D341Med (cell line): ENCODE measurements at regions not wholly inside any gene's neighbourhood (a gene's known extent, or its start where the extent isn't known, plus 50 kb on each side); places are given as distances from the start of the nearest gene placed in this dataset.
"Not testable (repeated sequence)": the region's sequence is repeated elsewhere in the genome, so short reads cannot be mapped to it uniquely, and the experiment has no call there.

Experiments
- DNase-seq: peaks from one replicate; pipeline ENCODE4 v3.0.0; 2012; ENCODE audit warnings: low spot score

- no peak for DNase-seq
These were observed 1202.3 kb downstream of the GALC start for GRCh38 chr14:86790408-86791364.

DNA sequence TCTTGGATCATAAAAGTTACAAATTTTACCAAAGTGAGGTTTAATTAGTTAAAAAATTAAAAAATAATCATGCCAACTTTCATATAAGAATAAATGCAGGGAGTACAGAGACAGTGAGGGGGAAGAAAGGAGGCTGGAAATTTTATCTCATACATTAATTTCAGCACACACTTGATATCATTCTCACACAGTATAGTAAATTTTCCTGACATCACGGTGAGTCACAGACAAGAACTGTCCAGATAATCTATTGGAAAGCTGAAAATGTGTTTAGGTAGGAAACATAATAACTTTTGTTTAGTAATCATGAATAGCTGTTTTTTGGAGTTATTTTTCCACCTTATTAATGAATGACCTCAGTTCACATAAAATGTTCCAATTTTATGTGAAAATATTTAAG, 1204.8 kb downstream of the GALC start:
- no peak for DNase-seq

DNA sequence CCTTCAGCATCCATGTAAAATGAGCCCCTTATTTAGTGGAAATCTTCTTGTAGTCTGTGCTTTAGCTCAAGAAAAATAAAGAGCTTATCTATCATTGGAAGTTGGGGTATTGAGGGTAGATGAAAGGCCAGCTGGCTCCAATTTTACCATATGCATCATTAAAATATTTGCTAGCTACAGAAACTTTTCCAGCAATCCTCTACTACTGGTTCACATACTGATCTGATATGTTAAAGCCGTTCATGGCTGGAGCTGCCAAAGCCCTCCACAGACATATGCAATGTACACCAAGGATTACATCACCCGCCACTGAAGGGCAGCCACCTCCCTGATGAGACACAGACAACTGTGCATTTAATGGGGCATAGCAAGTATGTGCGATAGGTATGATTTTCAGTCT, 1205.3 kb downstream of the GALC start:
- DNase-seq, result peak; percentile 32

DNA sequence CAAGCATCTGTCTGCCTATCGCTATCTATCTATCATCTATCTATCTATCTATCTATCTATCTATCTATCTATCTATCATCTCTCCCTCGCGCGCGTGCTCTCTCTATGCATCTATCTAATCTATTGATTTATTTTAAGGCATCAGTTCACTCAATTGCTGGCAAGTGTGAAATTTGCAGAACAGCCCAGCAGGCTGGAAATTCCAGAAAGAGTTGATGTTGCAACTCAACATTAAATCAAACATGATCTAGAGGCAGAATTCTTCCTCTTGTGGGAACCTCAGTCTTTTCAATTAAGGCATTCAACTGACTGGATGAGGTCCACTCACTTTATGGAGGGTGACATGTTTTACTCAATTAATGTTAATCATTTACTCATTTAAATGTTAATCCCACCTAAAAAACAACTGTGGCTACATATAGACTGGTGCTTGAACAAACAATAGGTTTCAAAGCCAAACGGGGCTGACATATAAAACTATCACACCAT, 1210.8 kb downstream of the GALC start:
- no peak for DNase-seq

- no peak for DNase-seq
These were observed 1212.0 kb downstream of the GALC start for GRCh38 chr14:86780876-86781510.

DNA sequence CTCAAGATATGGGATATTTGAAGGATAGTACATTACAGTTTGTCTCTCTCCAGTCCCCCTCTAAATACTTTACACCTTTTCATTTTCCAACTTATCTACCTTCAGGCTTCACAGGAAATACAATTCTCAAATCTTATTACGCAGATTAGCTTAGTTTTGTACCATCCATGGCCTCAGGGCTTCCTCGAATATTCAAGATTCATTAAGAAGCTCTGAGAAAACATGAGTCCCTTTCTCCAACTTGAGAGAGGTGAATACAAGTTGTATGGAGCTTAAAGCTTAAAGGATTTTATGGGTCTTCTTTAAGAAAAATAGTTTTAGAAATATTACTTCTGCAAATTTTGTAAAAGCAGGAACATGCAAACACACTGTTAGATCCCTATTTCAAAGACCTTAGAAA, 1212.5 kb downstream of the GALC start:
- no peak for DNase-seq

- DNase-seq, result no peak
These were observed 1213.6 kb downstream of the GALC start for GRCh38 chr14:86779416-86779815.

- no peak for DNase-seq
These were observed 1214.9 kb downstream of the GALC start for GRCh38 chr14:86777963-86778602.

DNA sequence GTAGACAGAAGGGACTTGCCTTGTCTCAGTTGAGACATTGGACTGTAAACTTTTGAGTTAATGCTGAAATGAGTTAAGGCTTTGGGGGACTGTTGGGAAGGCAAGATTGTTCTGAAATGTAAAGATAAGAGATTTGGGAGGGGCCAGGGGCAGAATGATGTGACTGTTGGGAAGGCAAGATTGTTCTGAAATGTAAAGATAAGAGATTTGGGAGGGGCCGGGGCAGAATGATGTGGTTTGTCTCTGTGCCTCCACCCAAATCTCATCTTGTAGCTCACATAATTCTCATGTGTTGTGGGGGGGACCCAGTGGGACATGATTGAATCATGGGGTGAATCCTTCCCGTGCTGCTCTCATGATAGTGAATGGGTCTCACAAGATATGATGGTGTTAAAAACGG, 1217.1 kb downstream of the GALC start:
- DNase-seq, result not testable (repeated sequence)

GRCh38 chr14:86774916-86775315, 1218.1 kb downstream of the GALC start:
- no peak for DNase-seq

DNA sequence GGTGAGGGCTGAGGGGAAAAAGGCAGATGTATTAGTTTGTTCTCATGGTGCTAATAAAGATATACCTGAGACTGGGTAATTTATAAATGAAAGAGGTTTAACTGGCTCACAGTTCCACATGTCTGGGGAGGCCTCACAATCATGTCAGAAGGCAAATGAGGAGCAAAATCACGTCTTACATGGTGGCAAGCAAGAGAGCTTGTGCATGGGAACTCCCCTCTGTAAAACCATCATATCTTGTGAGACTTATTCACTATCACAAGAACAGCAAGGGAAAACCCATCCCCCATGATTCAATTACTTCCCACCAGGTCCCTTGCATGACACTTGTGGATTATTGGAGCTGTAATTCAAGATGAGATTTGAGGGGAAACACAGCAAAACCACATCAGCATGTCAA, 1220.9 kb downstream of the GALC start:
- DNase-seq, result no peak

- no peak for DNase-seq
These were observed 1222.8 kb downstream of the GALC start for GRCh38 chr14:86770186-86770585.

DNA sequence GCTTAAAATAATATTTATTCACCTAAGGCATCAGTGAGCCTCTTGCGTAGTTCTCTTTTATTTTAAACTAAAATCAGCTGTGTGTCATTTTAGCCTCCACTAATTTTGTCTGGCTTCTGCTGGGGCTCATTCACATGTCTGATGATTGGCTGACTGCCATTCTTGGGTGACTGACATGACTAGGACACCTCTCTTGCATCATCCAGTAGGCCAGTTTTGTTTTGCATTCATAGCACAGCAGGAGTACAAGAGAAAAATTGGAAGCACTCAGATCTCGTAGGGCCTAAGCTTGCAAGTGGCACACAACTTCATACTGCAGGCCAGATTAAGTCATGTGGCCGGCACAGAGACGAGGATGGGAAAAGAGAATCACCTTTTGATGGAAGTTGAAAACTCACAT, 1226.5 kb downstream of the GALC start:
- no peak for DNase-seq

DNA sequence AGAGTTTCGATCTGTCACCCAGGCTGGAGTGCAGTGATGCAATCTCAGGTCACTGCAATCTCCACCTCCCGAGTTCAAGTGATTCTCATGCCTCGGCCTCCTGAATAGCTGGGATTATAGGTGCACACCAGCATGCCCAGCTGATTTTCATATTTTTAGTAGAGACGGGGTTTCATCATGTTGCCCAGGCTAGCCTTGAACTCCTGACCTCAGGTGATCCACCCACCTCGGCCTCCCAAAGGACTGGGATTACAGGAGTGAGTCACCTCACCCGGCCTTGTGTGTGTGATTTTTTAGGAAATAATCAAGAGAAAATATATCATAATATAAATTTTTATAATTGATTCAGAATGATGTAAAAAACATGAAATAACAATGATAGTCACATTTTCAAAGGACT, 1231.4 kb downstream of the GALC start:
- no peak for DNase-seq

DNA sequence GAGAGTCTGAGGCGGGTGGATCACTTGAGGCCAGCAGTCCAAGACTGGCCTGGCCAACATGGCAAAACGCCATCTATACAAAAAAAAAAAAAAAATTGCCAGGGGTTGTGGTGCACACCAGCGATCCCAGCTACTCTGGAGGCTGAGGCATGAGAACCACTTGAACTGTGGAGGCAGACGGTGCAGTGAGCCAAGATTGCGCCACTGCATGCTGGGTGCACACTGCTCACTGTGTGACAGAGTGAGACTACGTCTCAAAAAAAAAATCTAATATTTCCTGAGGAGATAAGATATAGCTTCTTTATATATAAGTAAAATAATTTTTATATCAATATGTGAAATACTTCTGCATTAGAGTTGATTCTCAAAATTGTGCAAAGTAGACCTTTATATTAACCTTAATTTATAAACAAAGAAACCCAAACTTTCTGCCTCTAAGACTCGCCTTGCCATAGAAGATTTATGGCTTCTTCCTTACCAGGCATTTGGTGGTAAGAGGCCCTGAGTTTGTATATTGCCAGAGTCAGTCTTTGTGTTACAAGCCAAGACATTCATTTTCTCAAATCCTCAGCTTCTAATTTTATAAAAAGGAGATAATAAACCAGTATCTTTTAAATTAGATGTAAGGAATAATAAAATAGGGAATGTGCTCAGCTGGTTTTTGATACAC, 1226.7 kb downstream of the FLRT2 start:
- no peak for DNase-seq

DNA sequence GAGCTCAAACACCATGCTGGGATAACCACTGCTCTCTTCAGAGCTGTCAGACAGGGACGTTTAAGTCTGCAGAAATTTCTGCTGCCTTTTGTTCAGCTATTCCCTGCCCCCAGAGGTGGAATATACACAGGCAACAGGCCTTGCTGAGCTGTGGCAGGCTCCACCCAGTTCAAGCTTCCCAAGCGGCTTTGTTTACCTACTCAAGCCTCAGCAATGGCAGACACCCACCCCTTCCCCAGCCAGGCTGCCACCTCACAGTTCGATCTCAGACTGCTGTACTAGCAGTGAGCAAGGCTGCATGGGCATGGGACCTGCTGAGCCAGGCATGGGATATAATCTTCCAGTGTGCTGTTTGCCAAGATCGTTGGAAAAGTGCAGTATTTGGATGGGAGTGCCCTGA, 1220.5 kb downstream of the FLRT2 start:
- DNase-seq, result not testable (repeated sequence)

DNA sequence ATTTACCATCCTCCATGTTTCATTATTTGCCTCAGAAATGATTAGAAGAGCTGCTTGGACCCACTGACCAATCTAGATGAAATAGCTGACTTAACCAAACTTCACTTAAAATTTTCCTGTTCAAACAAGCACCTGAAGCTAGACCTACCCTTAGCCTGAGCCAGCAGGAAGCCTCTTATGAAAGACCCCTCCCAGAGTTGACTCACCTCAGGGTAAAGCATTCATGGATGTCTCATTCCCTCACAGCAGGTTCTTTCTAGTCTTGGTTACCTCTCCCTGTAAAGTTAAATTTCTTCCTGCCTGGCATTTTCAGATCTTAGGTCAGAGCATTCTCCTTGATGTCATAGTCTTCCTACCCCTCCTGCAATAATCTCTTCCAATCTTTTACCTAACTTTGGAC, 1209.8 kb downstream of the FLRT2 start:
- no peak for DNase-seq

GRCh38 chr14:86731427-86731826, 1201.5 kb downstream of the FLRT2 start:
- not testable (repeated sequence) for DNase-seq

DNA sequence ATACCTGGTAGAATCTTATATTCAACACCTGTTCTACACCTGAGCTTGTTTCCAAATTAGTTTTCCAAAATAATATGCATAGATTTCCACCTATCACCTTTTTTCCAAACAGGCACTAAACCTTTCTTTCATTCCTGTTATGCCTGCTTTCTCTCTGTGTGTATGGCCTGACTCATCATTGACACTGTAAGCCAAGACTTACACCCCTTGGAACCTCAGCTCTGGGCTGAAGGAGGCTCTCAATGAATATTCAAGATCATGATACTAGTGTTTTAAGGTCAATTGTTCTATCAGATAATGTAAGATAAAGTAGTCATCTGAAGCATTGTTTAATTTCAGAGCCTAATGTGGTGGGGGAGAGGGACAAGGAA, 1193.3 kb downstream of the FLRT2 start:
- DNase-seq, result no peak

- DNase-seq, result no peak
These were observed 1192.8 kb downstream of the FLRT2 start for GRCh38 chr14:86722612-86723253.

DNA sequence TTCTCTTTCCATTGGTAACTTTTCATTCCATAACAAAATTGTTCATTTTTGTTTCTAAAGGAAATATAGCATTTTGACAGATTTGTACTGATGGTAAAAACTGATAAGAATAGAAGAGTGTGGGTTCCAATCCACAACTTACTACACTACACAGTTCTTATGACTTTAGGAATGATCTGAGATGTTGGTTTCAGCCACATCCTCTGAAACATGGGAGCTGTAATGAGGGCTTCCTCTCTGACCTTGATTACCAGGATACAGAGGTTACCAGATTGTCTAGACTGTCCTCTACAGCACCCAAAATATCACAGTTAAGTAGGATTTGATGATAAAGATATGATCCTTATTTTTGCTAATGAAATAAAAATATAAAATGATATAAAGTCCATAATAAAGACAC, 1184.6 kb downstream of the FLRT2 start:
- DNase-seq, result no peak

DNA sequence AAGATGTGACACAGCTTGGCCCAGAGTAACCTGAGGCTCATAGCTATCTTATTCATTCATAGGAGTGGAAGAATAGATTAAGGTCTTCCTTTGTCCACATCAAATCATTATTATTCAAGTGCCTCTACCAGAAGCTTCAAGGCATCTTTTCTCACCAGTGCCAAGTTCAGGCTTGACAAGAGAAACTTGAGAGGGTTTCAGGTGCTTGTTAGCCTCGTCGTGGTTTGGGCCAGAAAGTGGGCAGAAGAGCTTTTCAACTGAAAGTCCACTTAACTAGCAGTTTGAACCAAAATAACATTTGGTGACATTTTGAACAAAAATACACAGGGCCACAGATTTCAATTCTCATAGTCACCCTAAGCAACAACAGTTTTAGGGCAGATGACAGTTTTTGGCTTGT, 1184.2 kb downstream of the FLRT2 start:
- DNase-seq, result no peak
